GM18858 (cell line): ENCODE measurements at regions not wholly inside any gene's neighbourhood (a gene's known extent, or its start where the extent isn't known, plus 50 kb on each side); places are given as distances from the start of the nearest gene placed in this dataset.

ENCODE experiments used
- ATAC-seq: cut with Tn5 transposase; IDR thresholded peaks from one replicate; pipeline ENCODE4 v1.9.1; 2021; ENCODE audit not compliant: unreplicated experiment

DNA sequence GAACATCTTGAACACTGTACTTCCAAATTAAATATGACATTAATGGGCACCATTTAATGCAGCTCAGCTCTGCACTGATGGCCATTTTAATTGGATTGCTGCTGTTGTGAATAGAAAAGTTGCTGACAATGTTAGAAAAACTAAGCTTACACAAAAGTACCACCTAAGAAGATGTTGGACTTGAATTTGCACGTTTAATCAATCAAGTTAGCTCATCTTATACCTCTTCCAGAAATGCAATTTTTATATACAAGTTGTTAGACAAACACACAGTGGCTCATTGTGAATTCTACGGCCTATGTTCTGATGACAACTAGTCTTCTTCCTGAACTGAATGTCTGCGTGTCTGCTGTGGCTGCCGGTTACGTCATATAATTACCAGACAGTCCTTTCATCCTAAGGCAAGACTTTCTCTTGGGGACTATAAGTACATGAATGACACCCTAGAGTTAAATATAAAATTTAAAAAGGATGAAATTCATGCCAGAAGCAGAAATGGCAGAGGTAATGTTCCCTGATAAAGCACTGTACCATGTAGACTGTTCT is 330.2 kb downstream of the EPM2A start:
- ATAC-seq: no peak

DNA sequence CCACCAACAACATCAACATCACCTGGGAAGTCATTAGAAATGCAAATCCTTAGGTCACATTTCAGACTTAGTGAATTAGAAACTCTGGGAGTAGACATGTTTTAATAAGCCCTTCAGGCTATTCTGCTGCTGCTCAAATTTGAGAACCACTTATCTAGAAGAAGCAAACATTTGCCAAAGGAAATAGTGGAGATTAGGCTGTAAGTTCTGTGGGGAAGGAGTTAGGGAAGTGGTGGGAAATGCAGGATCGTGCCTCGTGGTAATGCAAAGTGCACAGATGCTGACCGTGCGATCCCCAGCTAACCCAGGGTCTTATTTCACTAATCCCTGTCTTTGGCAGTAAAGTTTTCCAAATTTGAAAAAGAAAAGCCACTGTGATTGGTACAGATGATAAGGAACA is 328.5 kb downstream of the EPM2A start:
- ATAC-seq: no peak

DNA sequence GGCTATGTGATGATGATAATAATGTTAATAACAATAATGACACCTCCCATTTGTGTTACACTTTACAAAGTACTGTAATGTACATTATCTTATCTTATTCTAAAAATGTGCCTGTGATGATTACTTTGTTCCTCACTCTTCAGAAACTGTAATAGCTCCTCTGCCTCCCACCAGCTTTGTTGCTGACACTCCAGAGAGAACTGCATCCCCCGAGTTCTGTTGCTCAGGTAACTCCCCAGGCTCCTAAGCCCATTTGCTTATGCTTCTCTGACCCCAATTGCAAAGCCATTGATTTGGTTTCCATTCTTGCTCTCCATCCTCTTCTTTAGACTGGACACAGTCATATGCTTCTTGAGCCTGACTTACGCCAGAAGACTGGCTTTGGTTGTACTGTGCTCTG is 319.7 kb downstream of the EPM2A start:
- ATAC-seq: no peak

DNA sequence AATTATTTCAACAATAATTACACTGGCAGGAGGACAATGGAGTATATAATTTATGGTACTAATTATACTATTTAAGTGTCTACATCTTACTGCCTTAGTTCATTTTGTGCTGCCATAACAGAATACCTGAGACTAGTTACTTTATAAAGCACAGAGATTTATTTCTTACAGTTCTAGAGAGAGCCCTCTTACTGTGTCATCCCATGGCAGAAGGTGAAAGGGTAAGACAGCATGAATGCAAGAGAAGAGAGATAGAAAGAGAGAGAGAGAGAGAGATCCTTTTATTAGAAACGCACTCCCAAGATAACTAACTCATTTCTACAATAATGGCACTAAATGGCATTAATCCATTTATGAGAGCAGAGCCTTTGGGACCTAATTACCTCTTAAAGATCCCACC is 314.7 kb downstream of the EPM2A start:
- no peak for ATAC-seq

DNA sequence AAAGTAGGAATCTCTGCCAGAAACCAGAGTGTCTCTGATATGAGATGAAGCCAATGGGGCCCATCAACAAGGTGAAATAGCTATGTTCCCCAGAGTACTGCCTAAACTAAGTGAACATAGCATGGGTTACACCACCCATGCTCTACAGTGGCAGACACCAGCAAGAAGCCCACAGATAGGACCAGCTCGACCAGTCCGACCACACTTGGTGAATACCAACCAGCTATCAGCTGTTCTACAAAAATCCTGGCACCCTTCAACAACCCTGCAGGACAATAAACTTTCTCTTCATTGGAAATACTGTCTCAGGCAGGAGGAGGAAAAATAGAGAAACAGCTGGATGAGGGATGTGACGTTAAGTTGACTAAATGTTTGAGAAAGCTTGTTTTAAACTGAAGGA is 311.4 kb downstream of the EPM2A start:
- ATAC-seq: no peak

DNA sequence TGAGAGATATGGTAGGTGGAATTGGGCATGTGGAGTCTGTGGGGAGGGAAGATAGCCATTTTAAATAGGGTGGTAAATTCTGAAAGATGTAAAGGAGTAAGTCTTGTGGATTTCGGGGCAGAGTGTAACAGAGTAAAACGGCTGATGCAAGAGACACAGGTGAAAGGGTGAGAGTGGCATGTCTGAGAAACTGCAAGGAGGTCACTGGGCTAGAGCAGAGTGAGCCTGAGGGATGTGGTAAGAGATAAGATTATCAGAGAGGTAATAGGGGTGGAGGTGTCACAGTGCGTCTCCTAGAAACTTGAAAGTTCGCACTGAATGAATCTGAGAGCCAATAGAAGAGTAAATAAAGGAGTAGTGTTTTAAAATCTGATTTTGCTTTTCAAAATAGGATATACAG is 308.1 kb downstream of the EPM2A start:
- no peak for ATAC-seq

DNA sequence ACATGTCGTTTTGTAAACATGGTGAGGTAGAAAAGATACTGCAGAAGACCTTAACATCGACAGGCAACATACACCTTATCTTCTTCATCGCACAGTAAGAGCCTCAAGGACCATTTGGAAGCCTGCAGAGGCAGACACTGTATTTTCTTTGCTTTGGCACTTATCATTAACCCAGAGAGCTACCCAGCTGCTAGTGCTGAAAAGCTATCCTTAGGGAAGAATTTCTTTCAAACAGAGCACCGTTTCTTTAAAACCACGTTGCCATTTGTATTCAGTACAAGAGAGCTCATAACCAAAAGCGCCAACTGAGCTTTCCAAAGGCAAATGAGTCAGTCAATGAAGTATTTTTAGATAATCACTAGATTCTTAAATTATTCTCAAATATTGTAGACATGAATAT is 306.6 kb downstream of the EPM2A start:
- no peak for ATAC-seq

DNA sequence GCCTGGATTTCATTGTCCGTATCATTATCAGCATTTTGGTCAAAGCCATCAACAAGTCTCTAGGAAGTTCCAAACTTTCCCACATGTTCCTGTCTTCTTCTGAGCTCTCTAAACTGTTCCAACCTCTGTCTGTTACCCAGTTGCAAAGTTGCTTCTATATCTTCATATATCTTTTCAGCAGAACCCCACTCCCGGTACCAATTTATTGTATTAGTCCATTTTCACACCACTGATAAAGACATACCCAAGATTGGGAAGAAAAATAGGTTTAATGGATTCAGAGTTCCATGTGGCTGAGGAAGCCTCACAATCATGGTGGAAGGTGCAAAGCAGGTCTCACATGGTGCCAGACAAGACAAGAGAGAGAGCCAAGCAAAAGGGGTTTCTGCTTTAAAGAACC is 293.2 kb downstream of the EPM2A start:
- ATAC-seq: no peak

DNA sequence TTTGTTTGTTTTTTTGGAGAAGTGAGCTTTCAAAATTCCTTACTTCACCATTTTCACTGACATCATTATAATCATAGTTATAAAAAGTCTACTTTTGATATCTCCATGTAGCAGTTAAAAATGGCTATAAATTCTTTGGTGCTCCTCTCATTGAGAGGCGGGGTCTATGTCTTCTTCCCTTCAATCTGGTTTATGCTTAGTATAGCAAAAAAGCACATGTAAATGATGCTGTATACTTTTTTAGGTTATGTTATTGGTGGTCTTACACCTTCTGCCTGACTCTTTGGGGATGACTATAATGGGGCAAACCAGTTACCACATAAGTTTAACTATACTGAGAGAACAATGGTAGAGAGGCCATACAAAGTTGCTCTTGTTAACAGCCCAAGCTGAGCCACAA is 289.6 kb downstream of the EPM2A start:
- no peak for ATAC-seq

DNA sequence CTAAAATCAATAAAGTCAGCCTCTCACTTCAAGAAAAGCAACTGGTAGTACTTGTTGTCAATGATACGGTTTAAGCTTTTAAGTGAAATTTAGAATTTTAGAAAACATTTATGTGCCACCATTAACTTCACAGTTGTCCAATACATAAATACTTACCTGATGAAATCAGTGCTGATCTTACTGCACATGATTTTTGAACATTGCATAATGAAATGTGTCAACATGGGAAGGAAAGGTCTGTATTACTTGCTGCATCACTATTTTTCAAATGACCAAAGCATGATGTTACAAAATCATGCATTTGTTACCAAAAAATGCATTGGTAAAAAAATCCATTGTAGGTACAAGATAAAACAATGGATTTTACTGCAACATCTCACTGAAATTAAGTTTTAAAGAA is 284.3 kb downstream of the EPM2A start:
- ATAC-seq: no peak

DNA sequence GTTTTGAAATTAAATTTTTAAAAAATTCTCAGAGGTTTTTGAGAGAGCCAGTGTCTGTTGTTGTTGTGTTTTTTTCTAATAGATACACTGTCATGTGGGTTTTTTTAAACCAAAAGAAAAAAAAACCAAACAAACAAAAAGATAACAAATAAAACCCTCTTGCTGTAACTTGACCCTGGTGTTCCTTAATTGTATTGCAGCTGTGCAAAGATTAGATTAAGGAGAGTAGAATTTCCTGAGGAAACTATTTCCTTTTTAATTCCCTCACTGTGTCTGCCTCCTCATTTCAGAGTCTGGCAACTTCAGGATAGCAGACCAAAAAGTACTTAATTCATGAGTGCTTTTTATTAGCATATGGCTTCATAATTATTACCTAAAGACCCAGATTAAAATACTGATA is 281.9 kb downstream of the EPM2A start:
- no peak for ATAC-seq

DNA sequence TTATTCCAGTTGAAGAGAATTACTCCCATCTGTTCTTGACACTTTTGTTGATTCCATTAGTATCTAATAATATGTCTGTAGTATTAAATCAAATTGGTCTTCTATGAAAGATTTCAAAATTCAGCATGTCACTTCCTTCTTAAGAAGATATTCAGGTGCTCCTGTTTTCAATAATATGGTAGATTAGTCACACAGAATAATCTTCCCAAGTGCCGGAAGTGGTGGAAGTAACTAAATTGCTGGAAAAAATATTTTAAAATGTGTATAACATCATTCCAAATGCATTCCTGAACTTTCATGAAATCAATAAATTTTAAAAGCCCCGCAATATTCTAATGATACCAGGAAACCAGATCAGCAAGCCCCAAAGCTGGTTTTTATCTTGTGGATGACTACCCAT is 281.3 kb downstream of the EPM2A start:
- ATAC-seq: no peak

DNA sequence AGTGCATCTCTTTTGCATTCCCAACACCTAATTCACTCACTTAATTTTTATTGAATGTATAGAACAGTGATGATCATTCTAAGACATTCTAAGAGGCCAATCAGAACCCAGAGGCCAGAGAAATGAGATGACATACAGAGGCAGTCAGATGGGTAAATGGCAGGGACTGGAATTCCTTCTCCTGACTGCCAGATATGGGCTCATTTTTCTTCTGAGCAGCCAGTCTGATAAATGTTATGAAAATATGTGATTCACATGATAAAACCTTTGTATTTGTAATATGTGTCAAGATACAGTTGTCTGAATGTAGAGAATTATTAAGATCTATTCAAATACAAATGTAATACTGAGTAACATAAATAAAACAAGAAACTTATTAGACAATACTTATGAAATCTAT is 277.8 kb downstream of the EPM2A start:
- ATAC-seq: no peak

DNA sequence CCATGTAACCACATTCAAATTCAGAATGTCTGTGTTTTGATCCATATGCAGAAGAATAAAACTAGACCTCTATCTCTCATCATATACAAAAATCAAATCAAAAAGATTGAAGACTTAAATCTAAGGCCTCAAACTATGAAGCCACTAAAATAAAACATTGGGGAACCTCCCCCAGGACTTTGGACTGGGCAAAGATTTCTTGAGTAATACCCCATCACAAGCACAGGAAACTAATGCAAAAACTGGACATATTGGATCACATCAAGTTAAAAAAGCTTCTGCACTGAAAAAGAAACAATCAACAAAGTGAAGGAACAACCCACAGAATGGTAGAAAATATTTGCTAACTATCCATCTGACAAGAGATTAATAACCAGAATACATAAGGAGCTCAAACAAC is 266.8 kb downstream of the EPM2A start:
- no peak for ATAC-seq

DNA sequence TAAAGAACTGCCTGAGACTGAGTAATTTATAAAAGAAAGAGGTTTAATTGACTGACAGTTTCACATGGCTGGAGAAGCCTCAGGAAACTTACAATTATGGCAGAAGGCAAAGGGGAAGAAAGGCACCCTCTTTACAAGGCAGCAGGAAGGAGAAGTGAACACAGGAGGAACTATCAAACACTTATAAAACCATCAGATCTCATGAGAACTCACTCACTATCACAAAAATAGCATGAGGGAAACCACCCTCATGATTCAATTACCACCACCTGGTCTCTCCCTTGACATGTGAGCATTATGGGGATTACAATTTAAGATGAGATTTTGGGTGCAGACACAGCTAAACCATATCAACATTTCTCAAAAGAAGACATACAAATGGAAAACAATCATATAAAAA is 266.3 kb downstream of the EPM2A start:
- ATAC-seq: no peak

DNA sequence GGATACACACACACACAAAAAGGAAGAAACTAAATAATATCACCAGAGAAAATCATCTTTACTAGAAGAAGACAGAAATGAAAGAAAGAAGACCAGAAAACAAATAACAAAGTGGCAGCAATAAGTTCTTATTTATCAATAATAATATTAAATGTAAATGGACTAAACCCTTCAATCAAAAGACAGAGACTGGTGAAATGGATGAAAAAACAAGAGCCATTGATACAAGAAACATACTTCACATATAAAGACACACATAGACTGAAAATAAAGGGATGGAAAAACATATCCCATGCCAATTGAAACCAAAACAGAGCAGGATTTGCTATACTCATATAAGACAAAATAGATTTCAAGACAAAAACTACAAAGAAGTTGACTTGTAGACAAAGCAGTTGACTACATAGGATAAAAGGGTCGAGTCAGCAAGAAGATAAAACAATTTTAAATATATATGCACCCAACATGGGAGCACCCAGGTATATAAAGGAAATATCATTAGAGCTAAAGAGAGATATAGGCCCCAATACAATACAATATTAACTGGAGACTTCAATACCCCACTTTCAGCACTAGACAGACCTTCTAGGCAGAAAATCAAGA is 259.4 kb downstream of the EPM2A start:
- ATAC-seq: no peak

DNA sequence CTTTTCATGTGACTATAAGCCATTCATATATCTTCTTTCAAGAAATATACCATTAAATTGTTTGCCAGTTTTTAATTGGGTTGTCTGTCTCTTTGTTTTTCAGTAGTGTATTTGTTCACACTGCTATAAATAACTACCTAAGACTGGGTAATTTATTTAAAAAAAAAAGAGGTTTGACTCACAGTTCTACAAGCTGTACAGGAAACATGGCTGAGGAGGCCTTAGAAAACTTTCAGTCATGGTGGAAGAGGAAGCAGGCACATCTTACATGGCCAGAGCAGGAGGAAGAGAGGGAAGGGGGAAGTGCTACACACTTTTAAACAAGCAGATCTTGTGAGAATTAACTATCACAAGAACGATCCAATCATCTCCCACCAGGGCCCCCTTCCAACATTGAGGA is 255.3 kb downstream of the EPM2A start:
- ATAC-seq: no peak

DNA sequence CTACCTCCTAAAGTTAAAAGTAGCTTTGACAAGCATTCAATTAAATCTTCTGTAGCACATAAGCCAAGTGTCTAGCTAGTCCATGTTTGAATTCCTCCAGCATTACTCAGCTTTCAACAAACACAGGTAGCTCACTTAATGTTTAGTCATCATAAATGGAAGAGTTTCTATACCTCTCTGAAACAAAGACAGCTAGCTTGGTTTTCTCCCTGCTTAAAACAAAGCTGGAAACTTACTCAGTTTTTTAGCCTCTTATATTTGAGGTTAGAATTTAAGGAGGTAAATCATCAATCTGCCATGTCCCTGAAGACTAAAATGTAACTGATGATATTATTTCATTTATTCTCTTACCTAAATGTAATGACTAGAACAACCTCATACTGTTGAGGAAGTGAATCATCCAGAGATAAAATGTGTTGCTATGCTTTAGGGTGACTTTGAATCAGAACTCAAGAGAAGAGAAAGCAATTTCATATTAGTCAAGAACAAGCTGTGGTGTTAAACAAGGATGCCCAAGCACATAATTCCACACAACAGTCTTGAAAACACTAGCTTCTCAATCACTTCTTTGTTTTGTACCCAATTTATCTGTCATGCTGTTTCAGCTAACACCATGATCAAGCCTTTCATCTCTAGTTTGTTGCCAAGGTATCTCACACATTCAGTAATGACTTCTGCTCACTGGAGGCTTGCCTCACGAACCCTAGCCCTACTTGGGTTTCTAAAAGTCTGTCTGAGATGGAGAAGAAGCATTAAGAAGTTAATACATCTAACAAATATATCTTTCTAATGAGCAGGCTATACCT is 251.9 kb downstream of the EPM2A start:
- no peak for ATAC-seq

DNA sequence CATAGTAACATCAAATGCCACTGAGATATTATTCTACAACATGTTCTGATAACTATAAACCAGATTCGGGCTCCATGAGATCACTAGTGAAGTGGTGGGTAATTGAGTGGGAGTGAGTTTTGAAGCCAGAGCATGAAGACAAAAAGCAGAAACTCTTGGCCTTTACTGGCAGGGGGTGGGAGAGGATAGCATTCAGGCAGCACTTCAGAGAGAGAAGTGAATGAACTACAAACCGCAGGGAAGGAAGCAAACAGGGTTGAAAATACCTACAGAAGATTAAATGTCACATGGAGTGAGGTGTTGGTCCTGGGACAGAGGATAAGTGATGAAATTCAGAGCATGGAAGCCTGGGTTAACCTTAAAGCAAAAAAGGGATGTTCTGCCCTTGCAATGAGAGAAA is 250.0 kb downstream of the EPM2A start:
- no peak for ATAC-seq

DNA sequence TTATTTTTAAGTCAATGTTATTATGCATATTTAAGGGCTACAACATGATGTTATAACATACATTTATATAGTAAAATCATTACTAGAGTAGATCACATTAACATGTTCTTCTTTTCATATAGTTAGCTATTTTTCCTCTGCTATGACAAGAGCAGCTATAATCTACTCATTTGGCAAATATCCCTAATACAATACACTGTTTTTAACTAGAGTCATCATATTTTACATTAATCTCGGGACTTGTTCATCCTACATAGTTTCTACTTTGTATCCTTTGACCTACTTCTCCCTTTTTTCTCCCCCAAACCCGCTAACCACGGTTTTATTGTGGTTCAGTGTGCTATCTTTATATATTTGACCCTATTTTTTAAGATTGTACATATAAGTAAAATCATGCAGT is 249.0 kb downstream of the EPM2A start:
- no peak for ATAC-seq

DNA sequence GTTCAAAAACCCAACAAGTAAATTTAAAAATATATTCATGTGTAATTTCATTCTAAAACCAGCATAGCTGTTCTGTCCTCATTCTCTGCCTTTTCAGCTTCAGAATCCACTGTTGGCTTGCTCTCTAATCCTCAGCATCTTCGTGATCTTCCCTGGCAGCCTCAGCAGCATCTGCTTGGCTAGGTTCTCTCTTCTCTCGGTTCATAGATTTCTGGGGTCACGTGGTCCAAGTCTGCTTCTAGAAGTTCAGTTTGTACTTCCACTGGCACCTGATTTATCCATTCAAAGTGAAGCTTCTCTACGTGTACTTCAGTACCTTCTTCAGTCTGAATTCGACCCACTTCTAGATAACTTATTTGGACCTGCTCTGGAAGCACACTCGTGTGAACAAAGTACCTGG is 245.7 kb downstream of the EPM2A start:
- no peak for ATAC-seq

DNA sequence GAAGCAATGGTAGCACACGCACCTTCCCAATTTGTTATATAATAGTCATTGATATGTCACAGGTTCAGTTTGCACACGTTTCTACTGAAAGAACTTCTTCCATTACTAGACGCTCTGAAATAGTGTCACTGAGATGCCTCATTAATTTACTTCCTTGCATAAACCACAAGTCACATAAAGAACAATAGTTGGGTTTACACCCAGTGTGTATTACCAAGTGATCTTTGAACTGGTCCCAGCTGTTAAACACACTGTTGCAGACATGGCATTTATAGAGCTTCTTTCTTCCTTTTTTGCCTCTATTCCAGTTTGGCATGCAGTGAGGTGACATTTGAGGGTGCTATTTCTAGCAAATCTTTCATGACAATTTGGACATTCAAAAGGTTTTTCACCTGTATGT is 245.3 kb downstream of the EPM2A start:
- no peak for ATAC-seq

DNA sequence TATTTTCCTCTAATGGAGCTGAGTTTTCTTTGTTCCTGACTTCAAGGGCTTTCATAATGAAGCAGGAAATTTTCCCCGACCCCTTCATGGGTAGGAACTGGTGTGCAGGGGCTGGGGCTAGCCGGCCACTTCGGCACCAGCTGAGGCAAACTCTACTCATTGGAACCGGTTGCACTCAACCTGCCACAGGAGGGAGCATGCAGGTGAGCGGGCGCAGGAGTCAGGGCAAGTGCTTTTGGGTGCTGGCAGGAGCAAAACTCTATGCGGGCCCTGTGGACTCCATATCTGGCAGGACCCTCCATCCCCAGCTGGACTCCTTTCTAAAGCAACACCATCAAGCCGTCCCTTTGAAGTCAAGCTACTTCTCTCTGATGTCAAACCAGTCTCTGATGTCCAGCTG is 244.2 kb downstream of the EPM2A start:
- no peak for ATAC-seq
